Heart left ventricle (tissue), 13 donors: ENCODE measurements at regions not wholly inside any gene's neighbourhood (a gene's known extent, or its start where the extent isn't known, plus 50 kb on each side); places are given as distances from the start of the nearest gene placed in this dataset.

Experiments used
- POLR2A ChIP-seq, 2 donors: fragments of 450-650 bp; IDR thresholded peaks; one replicate each; pipeline ENCODE4 v1.6.1; 2017; ENCODE audit warnings: antibody characterized with exemption in 2 of 2, mild to moderate bottlenecking in 2 of 2, moderate library complexity in 2 of 2
- TF ChIP-seq, protein P1 (sequence below), 12 donors: fragments of 200-600 bp; sonication (generic) in 4 of 12; IDR thresholded peaks; one replicate each; pipeline versions ENCODE4 v1.5.0 to v1.8.0; 2018 to 2022; ENCODE audit warnings: antibody characterized with exemption in 12 of 12, mild to moderate bottlenecking in 5 of 12
- donor health status: ischemic (EF 13 %, LVEDD 7.1; RV severe dilation, severe dysfunction).
- donor health status: DM: no; HTN: yes; CAD: no.
- donor health status: DM: no; HTN: no; CAD: no.
- donor health status: ischemic (EF 25% LVEDD 6.9; RV normal size, moderate dysfunction).
- donor health status: ischemic (EF 25% LVEDD 5.7; RV mildly dilated, moderate dysfunction).
- donor health status: ischemic (EF 35%, LVEDD 5.7; RV mildly dilated, moderate dysfunction).
- donor health status: nonischemic (EF 11% LVEDD 7.7; RV severe dilation, severe dysfunction).
- donor health status: DM: yes; HTN: yes; CAD: no.
- donor health status: PGD.
- donor health status: ischemic (EF 29% LVEDD 5.4; RV normal size, mild dysfunction).
- donor health status: nonischemic (EF 23%, LVEDD 6.1; RV moderate dilation, normal function).

DNA sequence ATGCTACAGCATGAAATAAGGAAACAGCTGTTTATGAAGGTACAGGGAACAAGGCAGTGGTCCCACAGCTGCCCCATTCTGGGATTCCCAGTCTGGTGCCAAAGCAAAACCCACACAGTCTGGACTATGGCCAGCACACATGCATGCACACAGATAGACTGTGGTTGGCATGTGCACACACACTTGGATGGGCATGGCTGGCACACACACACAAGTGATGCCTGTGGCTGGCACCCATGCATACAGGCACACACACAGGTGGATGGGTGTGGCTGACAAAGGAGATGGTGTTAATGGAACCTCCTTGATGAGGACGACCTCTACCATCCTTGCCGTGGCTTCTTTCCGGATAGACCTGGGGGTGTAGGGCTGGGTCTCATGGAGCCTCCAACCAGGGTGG is 114.0 kb upstream of the LYZL2 start:
- no peak for TF ChIP-seq POLR2A (IDR thresholded peaks at IDR 0.05)
- TF ChIP-seq, protein P1, sequence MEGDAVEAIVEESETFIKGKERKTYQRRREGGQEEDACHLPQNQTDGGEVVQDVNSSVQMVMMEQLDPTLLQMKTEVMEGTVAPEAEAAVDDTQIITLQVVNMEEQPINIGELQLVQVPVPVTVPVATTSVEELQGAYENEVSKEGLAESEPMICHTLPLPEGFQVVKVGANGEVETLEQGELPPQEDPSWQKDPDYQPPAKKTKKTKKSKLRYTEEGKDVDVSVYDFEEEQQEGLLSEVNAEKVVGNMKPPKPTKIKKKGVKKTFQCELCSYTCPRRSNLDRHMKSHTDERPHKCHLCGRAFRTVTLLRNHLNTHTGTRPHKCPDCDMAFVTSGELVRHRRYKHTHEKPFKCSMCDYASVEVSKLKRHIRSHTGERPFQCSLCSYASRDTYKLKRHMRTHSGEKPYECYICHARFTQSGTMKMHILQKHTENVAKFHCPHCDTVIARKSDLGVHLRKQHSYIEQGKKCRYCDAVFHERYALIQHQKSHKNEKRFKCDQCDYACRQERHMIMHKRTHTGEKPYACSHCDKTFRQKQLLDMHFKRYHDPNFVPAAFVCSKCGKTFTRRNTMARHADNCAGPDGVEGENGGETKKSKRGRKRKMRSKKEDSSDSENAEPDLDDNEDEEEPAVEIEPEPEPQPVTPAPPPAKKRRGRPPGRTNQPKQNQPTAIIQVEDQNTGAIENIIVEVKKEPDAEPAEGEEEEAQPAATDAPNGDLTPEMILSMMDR (IDR thresholded peaks at IDR 0.05) = no peak
